ENCODE measurements at regions not wholly inside any gene's neighbourhood (a gene's known extent, or its start where the extent isn't known, plus 50 kb on each side); places are given as distances from the start of the nearest gene placed in this dataset.

DNA sequence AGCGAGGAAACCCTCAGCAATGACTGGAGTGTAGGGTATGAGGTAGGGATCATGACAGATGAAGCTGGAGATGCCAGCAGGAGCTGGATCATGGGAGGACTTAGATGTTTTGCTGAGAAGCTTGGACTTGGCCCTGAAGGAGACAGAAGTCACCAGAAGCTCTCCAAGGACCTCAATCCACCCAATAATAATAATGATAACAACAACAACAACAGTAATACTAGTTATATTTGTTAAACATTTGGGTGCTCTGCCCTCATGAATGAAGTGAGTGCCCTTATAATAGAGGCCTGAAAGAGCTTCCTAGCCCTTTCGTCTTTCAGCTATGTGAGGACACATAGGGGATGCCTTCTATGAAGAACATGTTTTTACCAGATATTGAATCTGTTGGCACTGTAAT, 163.9 kb downstream of the DDX1 start:
- TF ChIP-seq, protein P1, sequence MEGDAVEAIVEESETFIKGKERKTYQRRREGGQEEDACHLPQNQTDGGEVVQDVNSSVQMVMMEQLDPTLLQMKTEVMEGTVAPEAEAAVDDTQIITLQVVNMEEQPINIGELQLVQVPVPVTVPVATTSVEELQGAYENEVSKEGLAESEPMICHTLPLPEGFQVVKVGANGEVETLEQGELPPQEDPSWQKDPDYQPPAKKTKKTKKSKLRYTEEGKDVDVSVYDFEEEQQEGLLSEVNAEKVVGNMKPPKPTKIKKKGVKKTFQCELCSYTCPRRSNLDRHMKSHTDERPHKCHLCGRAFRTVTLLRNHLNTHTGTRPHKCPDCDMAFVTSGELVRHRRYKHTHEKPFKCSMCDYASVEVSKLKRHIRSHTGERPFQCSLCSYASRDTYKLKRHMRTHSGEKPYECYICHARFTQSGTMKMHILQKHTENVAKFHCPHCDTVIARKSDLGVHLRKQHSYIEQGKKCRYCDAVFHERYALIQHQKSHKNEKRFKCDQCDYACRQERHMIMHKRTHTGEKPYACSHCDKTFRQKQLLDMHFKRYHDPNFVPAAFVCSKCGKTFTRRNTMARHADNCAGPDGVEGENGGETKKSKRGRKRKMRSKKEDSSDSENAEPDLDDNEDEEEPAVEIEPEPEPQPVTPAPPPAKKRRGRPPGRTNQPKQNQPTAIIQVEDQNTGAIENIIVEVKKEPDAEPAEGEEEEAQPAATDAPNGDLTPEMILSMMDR (IDR thresholded peaks at IDR 0.05) = no peak
- no peak for TF ChIP-seq ZFX (IDR thresholded peaks at IDR 0.05; ENCODE audit: borderline replicate concordance)

Measured in 22Rv1 (cell line).